UCSD-AML1 (cell line): ENCODE measurements at regions not wholly inside any gene's neighbourhood (a gene's known extent, or its start where the extent isn't known, plus 50 kb on each side); places are given as distances from the start of the nearest gene placed in this dataset.
"Not testable (repeated sequence)": the region's sequence is repeated elsewhere in the genome, so short reads cannot be mapped to it uniquely, and the experiment has no call there.

Source experiments
- DNase-seq: peaks from one replicate; lab custom pipeline; 2025; ENCODE audit not compliant: unreplicated experiment; lab: John Stamatoyannopoulos, UW

DNA sequence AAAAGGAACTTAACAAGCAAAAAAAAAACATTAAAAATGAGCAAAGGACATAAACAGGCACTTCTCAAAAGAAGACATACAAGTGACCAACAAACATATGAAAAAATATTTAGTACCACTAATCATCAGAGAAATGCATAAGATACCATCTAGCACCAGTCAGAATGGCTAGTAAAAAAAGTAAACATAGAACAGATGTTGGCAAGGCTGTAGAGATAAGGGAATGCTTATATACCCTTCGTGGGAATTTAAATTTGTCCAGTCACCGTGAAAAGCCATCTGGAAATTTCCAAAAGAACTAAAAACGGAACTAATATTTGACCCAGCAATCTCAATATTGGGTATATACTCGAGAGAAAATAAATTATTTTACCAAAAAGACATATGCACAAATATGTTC is 1751.3 kb upstream of the LRRTM1 start:
- DNase-seq = no peak

DNA sequence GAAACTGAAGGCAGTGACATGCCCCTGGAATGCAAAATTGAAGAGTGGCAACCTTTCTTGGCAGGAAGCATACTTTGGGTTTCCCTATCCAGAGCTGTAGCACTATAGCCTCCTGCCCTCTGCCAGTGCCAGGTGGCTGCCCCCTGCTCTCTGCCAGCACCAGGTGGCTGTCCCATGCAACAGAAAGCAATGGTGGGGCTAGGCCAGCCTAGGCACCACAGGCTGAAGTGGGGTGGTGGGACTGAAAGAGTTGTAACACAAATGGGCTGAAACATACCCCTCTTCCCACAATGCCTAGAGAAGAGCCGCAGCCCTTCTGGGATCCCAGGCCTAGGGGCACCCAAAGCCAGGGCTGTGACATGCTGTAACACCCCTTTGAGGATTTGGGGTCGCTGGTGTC is 1739.3 kb upstream of the LRRTM1 start:
- no peak for DNase-seq

DNA sequence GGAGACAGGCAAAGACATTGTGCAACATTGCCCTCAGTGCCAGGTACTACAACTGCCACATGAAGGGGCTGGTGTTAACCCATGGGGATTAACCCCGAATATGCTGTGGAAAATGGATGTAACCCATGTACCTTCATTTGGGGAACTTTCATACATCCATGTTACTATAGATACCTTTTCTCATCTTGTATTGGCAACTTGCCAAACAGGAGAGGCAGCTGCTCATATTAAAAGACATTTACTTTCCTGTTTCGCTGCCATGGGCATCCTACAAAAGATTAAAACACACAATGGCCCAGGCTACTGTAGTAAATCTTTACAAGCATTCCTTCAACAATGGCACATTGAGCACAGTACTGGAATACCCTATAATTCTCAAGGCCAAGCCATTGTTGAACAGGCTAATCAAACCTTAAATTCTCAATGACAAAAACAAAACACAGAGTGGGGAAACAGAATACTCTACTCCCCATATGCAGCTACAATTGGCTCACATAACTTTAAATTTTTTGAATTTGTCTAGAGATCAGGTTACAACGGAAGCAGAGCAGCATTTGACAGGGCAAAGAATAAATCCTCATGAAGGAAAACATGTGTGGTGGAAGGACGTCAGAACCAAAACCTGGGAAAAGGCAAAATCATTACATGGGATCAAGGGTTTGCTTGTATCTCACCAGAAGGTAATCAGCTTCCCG is 1723.5 kb upstream of the LRRTM1 start:
- no peak for DNase-seq

DNA sequence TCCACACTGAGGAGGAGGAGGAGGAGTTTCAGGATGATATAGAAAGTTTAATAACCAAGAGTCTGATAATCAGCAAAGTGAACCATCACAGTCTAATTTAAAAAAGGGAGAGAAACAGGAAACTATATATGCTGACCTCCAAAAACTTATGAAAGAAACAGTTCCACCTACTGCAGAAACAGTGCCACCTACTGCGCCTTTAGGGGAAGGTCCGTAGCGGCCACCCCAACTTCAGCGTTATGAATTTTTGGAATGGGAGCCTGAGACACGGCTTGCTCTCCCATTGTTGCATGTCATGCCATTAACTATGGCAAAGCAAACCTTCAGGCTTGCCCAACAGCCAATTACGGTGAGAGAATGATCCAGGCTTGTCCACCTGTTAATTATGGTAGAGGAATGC is 1719.2 kb upstream of the LRRTM1 start:
- DNase-seq = no peak

- no peak for DNase-seq
Observed at GRCh38 chr2:82013641-82014040, 1709.1 kb upstream of the LRRTM1 start.

- DNase-seq = no peak
Observed at GRCh38 chr2:82007071-82007664, 1702.6 kb upstream of the LRRTM1 start.

GRCh38 chr2:82005889-82006288 is 1701.3 kb upstream of the LRRTM1 start:
- not testable (repeated sequence) for DNase-seq

GRCh38 chr2:82001614-82002013 is 1697.1 kb upstream of the LRRTM1 start:
- DNase-seq = no peak

GRCh38 chr2:82000606-82001005 is 1696.1 kb upstream of the LRRTM1 start:
- DNase-seq = no peak

GRCh38 chr2:81996332-81996731 is 1691.8 kb upstream of the LRRTM1 start:
- no peak for DNase-seq

DNA sequence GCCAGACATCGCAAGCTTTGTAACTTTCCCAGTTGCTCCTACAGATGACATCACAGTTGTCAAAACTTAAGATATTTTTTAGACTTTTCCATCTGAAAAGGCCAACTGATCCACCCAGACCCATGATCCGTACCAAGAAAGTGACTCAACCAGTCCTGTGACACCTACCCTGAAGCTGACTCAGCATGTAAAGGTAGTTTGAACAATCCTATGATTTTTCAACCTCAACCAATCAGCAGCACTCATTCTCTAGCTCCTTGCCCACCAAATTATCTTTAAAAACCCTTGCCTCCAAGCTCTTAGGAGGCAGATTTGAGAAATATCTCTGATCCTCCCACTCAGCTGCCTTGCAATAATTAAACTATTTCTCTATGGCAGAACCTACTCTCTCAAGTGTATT is 1686.7 kb upstream of the LRRTM1 start:
- no peak for DNase-seq

- no peak for DNase-seq
Observed at GRCh38 chr2:81987370-81987769, 1682.8 kb upstream of the LRRTM1 start.

GRCh38 chr2:81984969-81985637 is 1680.6 kb upstream of the LRRTM1 start:
- DNase-seq = no peak

GRCh38 chr2:81981585-81981984 is 1677.0 kb upstream of the LRRTM1 start:
- DNase-seq = no peak

DNA sequence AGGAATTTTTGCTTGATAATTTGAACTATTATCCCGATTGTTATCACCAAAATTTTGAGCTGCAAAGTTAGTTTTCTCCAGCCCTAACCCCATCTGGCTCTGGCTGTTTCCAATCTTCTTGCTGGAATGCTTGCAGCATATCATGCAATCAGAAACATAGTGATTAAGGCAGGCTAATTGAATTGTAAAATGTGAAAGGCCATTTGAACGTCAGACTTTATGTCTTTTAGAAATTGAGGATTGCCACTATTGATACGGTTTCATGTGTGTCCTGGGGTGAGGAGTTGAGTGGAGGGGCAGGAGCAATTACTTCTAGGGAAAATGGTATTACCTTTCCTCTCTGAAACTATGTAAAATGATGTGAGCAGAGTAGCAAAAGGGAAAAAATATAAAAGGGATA is 1674.5 kb upstream of the LRRTM1 start:
- DNase-seq = no peak

- no peak for DNase-seq
Observed at GRCh38 chr2:81976998-81977397, 1672.4 kb upstream of the LRRTM1 start.

- DNase-seq = no peak
Observed at GRCh38 chr2:81974216-81974615, 1669.7 kb upstream of the LRRTM1 start.

- no peak for DNase-seq
Observed at GRCh38 chr2:81942876-81943275, 1638.3 kb upstream of the LRRTM1 start.

DNA sequence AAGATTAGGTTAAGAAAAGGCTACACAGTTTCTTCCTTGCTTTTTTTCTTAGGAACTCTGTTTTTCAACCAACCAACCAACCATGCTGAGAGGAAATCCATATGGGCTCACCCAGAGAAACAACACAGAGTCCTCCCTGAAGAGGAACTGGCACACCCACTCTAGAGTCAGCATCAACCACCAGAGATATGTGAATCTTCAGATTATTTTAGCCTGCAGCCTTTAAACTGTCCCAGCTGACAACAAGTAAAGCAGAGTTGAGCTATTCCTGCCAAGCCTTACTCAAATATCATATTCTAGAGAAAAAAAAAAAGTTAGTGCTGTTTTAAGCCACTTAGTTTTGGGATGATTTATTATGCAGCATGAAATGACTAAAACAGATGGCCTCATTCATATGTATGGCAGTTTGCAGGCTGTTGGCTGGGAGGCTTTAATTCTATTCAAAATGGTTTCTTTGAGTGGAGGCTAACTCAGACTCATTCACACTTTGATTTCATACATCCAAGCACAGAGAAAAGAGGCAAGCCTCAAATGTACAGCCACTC is 1637.7 kb upstream of the LRRTM1 start:
- no peak for DNase-seq

DNA sequence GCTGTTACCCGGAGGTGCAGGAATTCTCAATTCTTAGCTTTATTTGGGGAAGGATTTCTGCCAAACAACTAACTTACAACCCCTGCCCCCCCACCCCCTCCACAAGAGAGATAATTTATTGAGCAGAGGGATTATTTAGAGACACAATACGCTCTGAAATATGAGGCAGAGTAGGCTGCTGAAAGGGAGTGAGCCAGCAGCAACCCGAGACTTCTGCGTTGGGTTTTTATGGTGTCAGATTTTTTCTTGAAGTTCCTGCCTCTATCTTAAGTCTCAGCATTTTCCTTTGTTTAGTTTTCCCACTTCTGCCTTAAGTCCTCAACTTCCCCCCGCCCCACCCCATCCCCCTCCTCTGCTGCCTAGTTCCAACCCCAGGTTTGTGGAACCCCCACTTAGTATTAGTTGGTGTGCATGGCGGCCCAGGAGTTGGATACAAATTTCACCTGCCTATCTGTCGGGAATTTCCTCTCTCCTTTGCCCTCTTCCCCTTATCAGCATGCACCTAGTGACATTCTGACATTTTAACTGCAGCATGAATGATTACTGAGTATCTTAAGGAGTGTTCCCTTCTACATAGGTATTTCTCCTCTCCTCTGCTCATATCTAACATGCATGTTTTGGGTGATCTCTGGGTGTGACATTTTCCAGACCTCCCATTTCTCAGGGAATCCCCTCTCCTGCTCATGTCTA is 1635.9 kb upstream of the LRRTM1 start:
- no peak for DNase-seq

DNA sequence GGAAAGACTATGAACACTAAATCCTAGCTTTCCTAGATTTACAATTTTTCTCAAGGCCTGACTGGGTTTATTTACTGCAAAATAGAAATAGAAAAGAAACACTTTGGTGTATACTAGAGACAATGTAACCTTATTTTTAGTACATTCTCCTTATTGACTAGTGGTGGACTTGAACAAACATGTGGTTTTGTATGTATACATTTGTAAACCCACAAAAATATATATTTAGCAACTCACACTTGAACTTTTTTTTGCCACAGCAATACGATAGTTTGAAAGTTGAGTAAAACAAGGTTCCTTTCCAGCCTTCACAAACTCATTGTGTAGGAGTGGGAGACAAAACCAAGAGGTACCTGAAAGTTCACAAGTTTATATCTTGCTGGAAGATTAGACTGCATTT is 1633.4 kb upstream of the LRRTM1 start:
- no peak for DNase-seq

DNA sequence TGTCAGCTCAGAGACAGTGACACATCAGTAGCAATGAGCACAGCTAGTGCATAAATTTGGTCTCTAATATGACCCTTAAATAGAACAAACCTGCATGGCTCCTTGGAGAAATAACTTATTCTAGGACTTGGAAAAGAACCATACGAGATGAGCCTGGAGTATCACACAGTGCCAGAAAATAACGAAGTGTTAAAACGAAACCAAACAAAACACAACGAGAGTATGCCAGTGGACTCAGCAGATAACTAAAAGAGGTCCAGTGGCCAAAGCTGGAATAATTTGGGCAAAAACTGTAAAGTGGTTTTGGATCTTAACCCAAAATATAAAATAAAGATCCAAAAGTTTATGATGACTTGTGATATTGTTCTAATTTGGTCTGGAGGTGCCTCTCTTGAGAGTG is 1599.0 kb upstream of the LRRTM1 start:
- no peak for DNase-seq
